Germinal center (tissue), 1 donor: ENCODE measurements at regions not wholly inside any gene's neighbourhood (a gene's known extent, or its start where the extent isn't known, plus 50 kb on each side); places are given as distances from the start of the nearest gene placed in this dataset.

ENCODE experiments used
- DNase-seq: peaks from one replicate; pipeline ENCODE4 v3.0.0; 2012; ENCODE audit warnings: mixed read lengths, low spot score

GRCh38 chr18:56021809-56022195, 433.8 kb upstream of the TCF4 start:
- DNase-seq: no peak

- DNase-seq: no peak
Measured at GRCh38 chr18:56021136-56021808, 433.3 kb upstream of the TCF4 start.

- no peak for DNase-seq
Measured at GRCh38 chr18:56019908-56020307, 431.9 kb upstream of the TCF4 start.

- no peak for DNase-seq
Measured at GRCh38 chr18:56019156-56019555, 431.2 kb upstream of the TCF4 start.

- no peak for DNase-seq
Measured at GRCh38 chr18:56009411-56009810, 421.4 kb upstream of the TCF4 start.

GRCh38 chr18:56003720-56004088, 415.7 kb upstream of the TCF4 start:
- DNase-seq: no peak

- DNase-seq: no peak
Measured at GRCh38 chr18:56003009-56003719, 415.2 kb upstream of the TCF4 start.

- no peak for DNase-seq
Measured at GRCh38 chr18:56001576-56001975, 413.6 kb upstream of the TCF4 start.

GRCh38 chr18:56000041-56000440, 412.0 kb upstream of the TCF4 start:
- no peak for DNase-seq

GRCh38 chr18:55999641-56000040, 411.6 kb upstream of the TCF4 start:
- no peak for DNase-seq

GRCh38 chr18:55998801-55999385, 410.9 kb upstream of the TCF4 start:
- DNase-seq: no peak

- no peak for DNase-seq
Measured at GRCh38 chr18:55998071-55998522, 410.1 kb upstream of the TCF4 start.

- no peak for DNase-seq
Measured at GRCh38 chr18:55997151-55997561, 409.2 kb upstream of the TCF4 start.

- DNase-seq: no peak
Measured at GRCh38 chr18:55996717-55997116, 408.7 kb upstream of the TCF4 start.

GRCh38 chr18:55990186-55990585, 402.2 kb upstream of the TCF4 start:
- no peak for DNase-seq

GRCh38 chr18:55988537-55988936, 400.5 kb upstream of the TCF4 start:
- DNase-seq: no peak

- DNase-seq: no peak
Measured at GRCh38 chr18:55983433-55983832, 395.4 kb upstream of the TCF4 start.

- DNase-seq: no peak
Measured at GRCh38 chr18:55982992-55983391, 395.0 kb upstream of the TCF4 start.

GRCh38 chr18:55981712-55982475, 393.9 kb upstream of the TCF4 start:
- DNase-seq: no peak

- no peak for DNase-seq
Measured at GRCh38 chr18:55974521-55974920, 386.5 kb upstream of the TCF4 start.

- DNase-seq: no peak
Measured at GRCh38 chr18:55968550-55968949, 380.6 kb upstream of the TCF4 start.

GRCh38 chr18:55967019-55967418, 379.0 kb upstream of the TCF4 start:
- DNase-seq: no peak

- no peak for DNase-seq
Measured at GRCh38 chr18:55964171-55964570, 376.2 kb upstream of the TCF4 start.
